ENCODE measurements at regions not wholly inside any gene's neighbourhood (a gene's known extent, or its start where the extent isn't known, plus 50 kb on each side); places are given as distances from the start of the nearest gene placed in this dataset.

- TF ChIP-seq CTCF (IDR thresholded peaks at IDR 0.05) (no peak), POLR2A (IDR thresholded peaks at IDR 0.05) (no peak), EP300 (IDR thresholded peaks at IDR 0.05) (no peak)
These were observed 293.5 kb upstream of the IGFBP3 start for GRCh38 chr7:46214526-46214925.
